ENCODE measurements at regions not wholly inside any gene's neighbourhood (a gene's known extent, or its start where the extent isn't known, plus 50 kb on each side); places are given as distances from the start of the nearest gene placed in this dataset.

- no peak for TF ChIP-seq CTCF (IDR thresholded peaks at IDR 0.05; ENCODE audit: low read depth, low read length)
- TF ChIP-seq EZH2phosphoT487 (IDR thresholded peaks at IDR 0.05; ENCODE audit: low read depth): no peak
Measured at GRCh38 chr14:50056435-50056834, 59.9 kb downstream of the VCPKMT start.
